Renal cortex interstitium (tissue), 11 donors: ENCODE measurements at regions not wholly inside any gene's neighbourhood (a gene's known extent, or its start where the extent isn't known, plus 50 kb on each side); places are given as distances from the start of the nearest gene placed in this dataset.

Experiments
- DNase-seq, 11 donors: peaks; one replicate each; pipeline ENCODE4 v3.0.0-alpha.2; 2013; ENCODE audit warnings: low read depth in 9 of 11, low spot score in 4 of 11; ENCODE audit errors: extremely low read depth in 1 of 11

- DNase-seq: no peak
These were observed 472.8 kb downstream of the CCDC171 start for GRCh38 chr9:16025627-16026026.

- DNase-seq: no peak
These were observed 474.0 kb downstream of the CCDC171 start for GRCh38 chr9:16026886-16027285.

- DNase-seq: no peak
These were observed 475.7 kb downstream of the CCDC171 start for GRCh38 chr9:16028548-16028947.

GRCh38 chr9:16029046-16029615, 476.3 kb downstream of the CCDC171 start:
- DNase-seq: no peak

GRCh38 chr9:16029796-16030363, 477.0 kb downstream of the CCDC171 start:
- DNase-seq: no peak

GRCh38 chr9:16030528-16031185, 477.8 kb downstream of the CCDC171 start:
- DNase-seq: no peak

GRCh38 chr9:16031486-16031885, 478.6 kb downstream of the CCDC171 start:
- DNase-seq: no peak

- DNase-seq: no peak
These were observed 479.1 kb downstream of the CCDC171 start for GRCh38 chr9:16031971-16032370.

- DNase-seq: no peak
These were observed 480.0 kb downstream of the CCDC171 start for GRCh38 chr9:16032799-16033198.

- DNase-seq: no peak
These were observed 480.4 kb downstream of the CCDC171 start for GRCh38 chr9:16033253-16033652.

- DNase-seq: no peak
These were observed 481.3 kb downstream of the CCDC171 start for GRCh38 chr9:16033921-16034691.

GRCh38 chr9:16039218-16039987, 486.6 kb downstream of the CCDC171 start:
- no peak for DNase-seq

GRCh38 chr9:16039988-16040761, 487.3 kb downstream of the CCDC171 start:
- DNase-seq: peak in 1 of 11 donors; percentile 54

- peak in 4 of 11 donors; percentile 38 to 63 (median 50) for DNase-seq
These were observed 491.1 kb downstream of the CCDC171 start for GRCh38 chr9:16043756-16044578.

GRCh38 chr9:16044579-16044881, 491.7 kb downstream of the CCDC171 start:
- DNase-seq: no peak

- DNase-seq: peak in 1 of 11 donors; percentile 38
These were observed 492.9 kb downstream of the CCDC171 start for GRCh38 chr9:16045651-16046280.

- DNase-seq: no peak
These were observed 493.9 kb downstream of the CCDC171 start for GRCh38 chr9:16046713-16047112.
